Stomach (tissue), 8 donors: ENCODE measurements at regions not wholly inside any gene's neighbourhood (a gene's known extent, or its start where the extent isn't known, plus 50 kb on each side); places are given as distances from the start of the nearest gene placed in this dataset.

Experiments used
- DNase-seq, 2 donors: peaks; one replicate each; pipeline versions ENCODE4 v3.0.0 to v3.0.0-alpha.2; 2013 to 2019
- H3K27ac ChIP-seq, 5 donors: fragments of 200-600 bp in 4 of 5; sonication (generic) in 4 of 5; one replicate each; pipeline ENCODE4 v1.5.1; 2013 to 2019; ENCODE audit warnings: mild to moderate bottlenecking in 1 of 5, moderate library complexity in 1 of 5
- H3K27me3 ChIP-seq, 3 donors: fragments of 200-600 bp; sonication (generic); one replicate each; pipeline ENCODE4 v1.5.1; 2017 to 2019; ENCODE audit warnings: mixed run types in 1 of 3
- H3K36me3 ChIP-seq, 4 donors: fragments of 200-600 bp; sonication (generic); 1 replicate in 3 of 4; 2 replicates in 1 of 4; pipeline ENCODE4 v1.5.1; 2016 to 2019
- H3K4me1 ChIP-seq, 4 donors: fragments of 200-600 bp; sonication (generic); one replicate each; pipeline ENCODE4 v1.5.1; 2016 to 2019
- H3K4me3 ChIP-seq, 4 donors: fragments of 200-600 bp; sonication (generic) in 3 of 4; one replicate each; pipeline ENCODE4 v1.5.1; 2016 to 2019; ENCODE audit warnings: mild to moderate bottlenecking in 1 of 4
- H3K9me3 ChIP-seq, 4 donors: fragments of 200-600 bp; sonication (generic); one replicate each; pipeline ENCODE4 v1.5.1; 2016 to 2019
- CTCF ChIP-seq, 7 experiments: fragments of 450-650 bp in 4 of 7; fragments of 200-600 bp in 3 of 7; sonication (generic) in 3 of 7; IDR thresholded peaks; one replicate each; pipeline ENCODE4 v1.5.1; 2016 to 2019; ENCODE audit warnings: antibody characterized with exemption in 7 of 7, control low read depth in 2 of 7, mild to moderate bottlenecking in 1 of 7
- EP300 ChIP-seq: sonication (generic); formaldehyde crosslinking; IDR thresholded peaks from one replicate; pipeline ENCODE4 v1.6.1; 2017; ENCODE audit warnings: antibody characterized with exemption
- POLR2A ChIP-seq, 4 donors: fragments of 450-650 bp; IDR thresholded peaks; one replicate each; pipeline ENCODE4 v1.6.1; 2016; ENCODE audit warnings: antibody characterized with exemption in 4 of 4, control low read depth in 2 of 4, mild to moderate bottlenecking in 1 of 4, moderate library complexity in 1 of 4
- POLR2AphosphoS5 ChIP-seq, 3 donors: sonication (generic); formaldehyde crosslinking; IDR thresholded peaks; one replicate each; pipeline ENCODE4 v1.6.1; 2016; ENCODE audit warnings: antibody characterized with exemption in 3 of 3
- WGBS, 5 donors: extraction: QIAGEN DNeasy Blood & Tissue Kit in 3 of 5; methylation state at CpG; one replicate each; pipeline versions ENCODE4 v1.1.5 to v1.1.7; 2013 to 2018; 5-methylcytosine and 5-hydroxymethylcytosine counted together
- intact Hi-C: fragments of 100-400 bp; cut with DNase I; formaldehyde crosslinking; loops from one replicate; pipeline ENCODE4 v1.15.1; 2023; ENCODE audit warnings: low total_unique reads
- donor health status: healthy with polysubstance abuse.
- donor health status: Bipolar disorder and iron deficiency.
- donor health status: healthy.

GRCh38 chr16:55035029-55035428, 104.4 kb downstream of the IRX5 start:
- 28 to 34% (median 28%) methylated on average over 9 of the region's 9 CpGs for WGBS, 5 donors
- TF ChIP-seq POLR2A (IDR thresholded peaks at IDR 0.05) (no peak), POLR2AphosphoS5 (IDR thresholded peaks at IDR 0.05) (no peak), CTCF (IDR thresholded peaks at IDR 0.05) (peak in 1 of 7 experiments; percentile 12), EP300 (no peak)
- intact Hi-C loops = no loop called here

DNA sequence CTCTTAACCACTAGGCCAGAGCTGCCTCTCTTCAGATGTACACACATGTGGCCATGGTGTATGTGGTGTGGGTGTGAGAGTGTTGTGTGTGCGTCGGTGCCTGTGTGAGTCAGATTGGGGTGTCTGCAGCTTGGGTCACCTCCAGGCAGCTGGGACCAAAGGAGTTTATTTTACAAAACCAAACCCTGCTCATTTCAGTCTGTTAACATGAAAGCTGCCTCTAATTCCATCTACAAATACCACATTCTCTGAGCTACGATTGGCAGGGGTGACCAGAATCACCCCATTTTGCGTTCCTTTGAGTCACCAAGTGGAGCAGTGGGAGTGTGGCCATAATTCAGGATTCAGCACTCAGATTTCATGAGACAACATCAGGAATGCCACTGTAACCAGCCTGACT, 105.3 kb downstream of the IRX5 start:
- H3K4me3 ChIP-seq = no peak overlapping the region
- H3K27me3 ChIP-seq = peaks cover 0 to 27% (median 12%) of the 10 kb centered on the region in 3 donors
- no peaks in the 10 kb centered on the region for H3K4me1 ChIP-seq
- WGBS, 5 donors = 49 to 75% (median 61%) methylated on average over 4 of the region's 4 CpGs
- TF ChIP-seq CTCF (IDR thresholded peaks at IDR 0.05) (no peak), POLR2AphosphoS5 (IDR thresholded peaks at IDR 0.05) (no peak), POLR2A (IDR thresholded peaks at IDR 0.05) (no peak), EP300 (no peak)
- intact Hi-C loops = no loop called here
- no peak for DNase-seq
- no peaks in the 10 kb centered on the region for H3K36me3 ChIP-seq
- H3K9me3 ChIP-seq = no peaks in the 10 kb centered on the region
- H3K27ac ChIP-seq = no peak overlapping the region

More at GRCh38 chr16:55035029-55035428, 104.4 kb downstream of the IRX5 start:
- peaks cover 0 to 26% (median 4%) of the 10 kb centered on the region in 3 donors for H3K27me3 ChIP-seq
- peak; percentile 29 to 32 for DNase-seq
- peaks cover 0 to 4% (median under 1%) of the 10 kb centered on the region in 4 donors for H3K9me3 ChIP-seq
- H3K4me1 ChIP-seq = no peaks in the 10 kb centered on the region
- H3K36me3 ChIP-seq = no peaks in the 10 kb centered on the region
- no peak overlapping the region for H3K4me3 ChIP-seq
- H3K27ac ChIP-seq = no peak overlapping the region

DNA sequence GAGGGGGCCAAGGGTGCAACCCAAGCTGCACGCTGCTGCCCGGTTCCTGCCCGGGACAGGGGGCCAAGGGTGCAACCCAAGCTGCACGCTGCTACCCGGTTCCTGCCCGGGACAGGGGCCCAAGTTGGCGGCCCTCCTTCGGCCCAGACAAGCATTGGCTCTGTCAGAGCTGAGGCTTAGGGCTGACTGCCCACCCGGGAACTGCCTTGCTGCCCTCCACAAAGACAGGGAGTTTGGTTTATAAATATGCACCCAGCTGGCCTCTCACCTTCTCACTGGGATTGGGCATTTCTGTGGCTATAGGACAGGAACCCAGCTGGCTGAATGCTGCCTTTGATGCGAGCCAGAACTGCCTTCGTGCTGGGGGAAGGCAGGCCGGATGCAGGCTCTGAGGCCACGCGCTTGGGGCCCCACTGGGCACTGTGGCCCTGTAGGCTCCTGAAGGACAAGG, 105.7 kb downstream of the IRX5 start:
- H3K36me3 ChIP-seq = no peaks in the 10 kb centered on the region
- TF ChIP-seq EP300 (no peak), POLR2A (IDR thresholded peaks at IDR 0.05) (no peak), CTCF (IDR thresholded peaks at IDR 0.05) (no peak), POLR2AphosphoS5 (IDR thresholded peaks at IDR 0.05) (no peak)
- no peaks in the 10 kb centered on the region for H3K9me3 ChIP-seq
- 83 to 96% (median 89%) methylated on average over 12 to 14 of the region's 14 CpGs for WGBS, 5 donors
- H3K4me1 ChIP-seq = no peaks in the 10 kb centered on the region
- no peak overlapping the region for H3K27ac ChIP-seq
- peaks cover 0 to 25% (median 12%) of the 10 kb centered on the region in 3 donors for H3K27me3 ChIP-seq
- DNase-seq = no peak
- no peak overlapping the region for H3K4me3 ChIP-seq
- intact Hi-C loops = no loop called here

DNA sequence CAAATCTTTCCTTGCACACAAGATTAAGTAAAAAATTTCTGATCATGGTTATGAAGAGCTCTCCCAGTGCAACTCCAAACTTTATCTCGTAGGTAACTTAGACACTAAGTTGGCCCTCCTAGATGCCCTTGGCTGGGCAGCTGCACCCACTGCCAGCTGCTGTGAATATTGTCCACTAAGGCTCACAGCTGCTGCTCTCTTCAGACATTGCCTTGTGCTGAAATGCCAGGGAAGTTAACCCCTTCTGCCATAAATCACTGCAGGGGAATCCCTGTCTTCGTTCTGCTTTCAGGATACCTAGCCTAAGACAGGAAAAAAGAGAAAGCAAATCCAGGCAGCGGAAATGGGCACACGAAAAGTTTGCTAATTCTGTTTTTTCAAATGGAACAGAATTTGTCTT, 106.4 kb downstream of the IRX5 start:
- Histone ChIP-seq H3K9me3 (no peaks in the 10 kb centered on the region), H3K4me3 (no peak overlapping the region), H3K4me1 (no peaks in the 10 kb centered on the region), H3K27ac (no peak overlapping the region), H3K36me3 (no peaks in the 10 kb centered on the region), H3K27me3 (peaks cover 0 to 19% (median 12%) of the 10 kb centered on the region in 3 donors)
- DNase-seq = no peak
- intact Hi-C loops = no loop called here
- no peak for TF ChIP-seq EP300
- no peak for TF ChIP-seq POLR2A (IDR thresholded peaks at IDR 0.05)
- TF ChIP-seq POLR2AphosphoS5 (IDR thresholded peaks at IDR 0.05) = no peak
- no peak for TF ChIP-seq CTCF (IDR thresholded peaks at IDR 0.05)
- 78 to 85% (median 83%) methylated on average over 4 of the region's 4 CpGs for WGBS, 5 donors
